Psoas muscle (tissue), 7 donors: ENCODE measurements at regions not wholly inside any gene's neighbourhood (a gene's known extent, or its start where the extent isn't known, plus 50 kb on each side); places are given as distances from the start of the nearest gene placed in this dataset.

Experiments
- ATAC-seq, 4 donors: fragments of 200-7000 bp; cut with Tn5 transposase; one replicate each; pipeline ENCODE4 v1.9.1; 2020; ENCODE audit warnings: moderate library complexity in 3 of 4, mild to moderate bottlenecking in 2 of 4
- DNase-seq, 2 donors: peaks; one replicate each; pipeline ENCODE4 v3.0.0-alpha.2; 2020
- H3K27ac ChIP-seq: fragments of 200-600 bp; one replicate; pipeline ENCODE4 v1.8.0; 2022
- H3K27me3 ChIP-seq, 3 donors: fragments of 200-600 bp in 1 of 3; one replicate each; pipeline versions ENCODE4 v1.6.1 to v1.8.0; 2013 to 2022; ENCODE audit warnings: low read length in 2 of 3, mild to moderate bottlenecking in 2 of 3, moderate library complexity in 1 of 3; ENCODE audit not compliant: insufficient read depth in 3 of 3
- H3K36me3 ChIP-seq, 2 donors: fragments of 200-600 bp in 1 of 2; one replicate each; pipeline versions ENCODE4 v1.6.1 to v1.8.0; 2013 to 2022; ENCODE audit warnings: low read depth in 1 of 2, mild to moderate bottlenecking in 1 of 2, moderate library complexity in 1 of 2; ENCODE audit not compliant: insufficient read depth in 1 of 2
- H3K4me1 ChIP-seq: fragments of 200-600 bp; one replicate; pipeline ENCODE4 v1.8.0; 2022
- H3K4me3 ChIP-seq: fragments of 200-600 bp; one replicate; pipeline ENCODE4 v1.8.0; 2022; ENCODE audit warnings: mild to moderate bottlenecking
- H3K9me3 ChIP-seq: fragments of 200-600 bp; one replicate; pipeline ENCODE4 v1.8.0; 2022
- WGBS, 3 donors: extraction: QIAGEN DNeasy Blood & Tissue Kit; methylation state at CpG; one replicate each; pipeline versions ENCODE4 v1.1.6 to v1.1.7; 2013; 5-methylcytosine and 5-hydroxymethylcytosine counted together
- intact Hi-C, 2 donors: fragments of 100-400 bp; cut with DNase I; formaldehyde crosslinking; loops; one replicate each; pipeline versions ENCODE4 v1.11.0 to v1.14.2; 2022
- TF ChIP-seq, protein P1 (sequence below): fragments of 200-600 bp; IDR thresholded peaks from one replicate; pipeline ENCODE4 v1.8.0; 2022; ENCODE audit warnings: antibody characterized with exemption
- donor health status: healthy with polysubstance abuse.
- donor health status: DM: no; HTN: no; CAD: no; lungs with moderate emphysema.
- donor health status: Bipolar disorder and iron deficiency.
- donor health status: healthy.
- donor health status: DM: yes; HTN: yes; CAD: no.
- donor health status: DM: no; HTN: no; CAD: no.
- donor health status: DM: yes; HTN: yes; CAD: no.

DNA sequence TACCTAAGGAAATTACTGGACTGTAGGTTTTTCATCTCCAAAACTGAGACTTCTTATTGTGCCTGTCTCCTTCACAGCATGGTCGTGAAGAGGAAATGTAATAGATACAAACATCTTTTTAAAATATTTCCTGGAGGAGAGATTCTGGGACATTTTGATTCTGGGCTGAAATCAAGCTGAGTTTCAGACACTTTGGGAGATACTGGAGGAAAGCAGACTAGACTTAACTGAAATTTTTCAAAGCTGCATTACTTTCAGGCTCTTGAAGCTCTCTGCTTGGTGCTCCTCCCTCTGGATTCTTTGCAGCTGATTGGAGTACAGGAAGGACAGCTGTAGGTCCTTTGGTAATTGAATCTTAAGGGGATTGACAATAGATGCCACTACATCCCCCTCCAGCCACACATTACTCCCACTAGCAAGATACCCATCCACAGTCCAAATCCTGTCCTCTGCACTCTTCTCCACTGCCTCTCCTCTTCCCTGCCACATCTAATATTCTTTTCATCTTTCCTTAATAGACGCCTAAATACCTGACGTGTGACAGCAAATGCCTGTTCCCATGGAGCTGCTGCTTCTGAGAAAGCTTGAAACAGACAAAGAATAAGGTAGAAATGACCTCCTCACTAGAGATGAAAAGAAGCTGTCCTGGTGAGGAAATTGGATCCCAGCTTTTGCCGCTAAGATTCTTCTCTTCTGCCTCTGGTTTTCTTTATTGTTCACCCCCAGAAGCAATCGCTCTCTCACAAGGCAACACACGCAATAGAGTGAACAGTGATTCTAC, 111.5 kb upstream of the PHYHIPL start:
- Histone ChIP-seq H3K4me1 (no peaks in the 10 kb centered on the region), H3K36me3 (no peaks in the 10 kb centered on the region), H3K4me3 (no peak overlapping the region), H3K27me3 (no peaks in the 10 kb centered on the region), H3K9me3 (no peaks in the 10 kb centered on the region), H3K27ac (no peak overlapping the region)
- TF ChIP-seq, protein P1, sequence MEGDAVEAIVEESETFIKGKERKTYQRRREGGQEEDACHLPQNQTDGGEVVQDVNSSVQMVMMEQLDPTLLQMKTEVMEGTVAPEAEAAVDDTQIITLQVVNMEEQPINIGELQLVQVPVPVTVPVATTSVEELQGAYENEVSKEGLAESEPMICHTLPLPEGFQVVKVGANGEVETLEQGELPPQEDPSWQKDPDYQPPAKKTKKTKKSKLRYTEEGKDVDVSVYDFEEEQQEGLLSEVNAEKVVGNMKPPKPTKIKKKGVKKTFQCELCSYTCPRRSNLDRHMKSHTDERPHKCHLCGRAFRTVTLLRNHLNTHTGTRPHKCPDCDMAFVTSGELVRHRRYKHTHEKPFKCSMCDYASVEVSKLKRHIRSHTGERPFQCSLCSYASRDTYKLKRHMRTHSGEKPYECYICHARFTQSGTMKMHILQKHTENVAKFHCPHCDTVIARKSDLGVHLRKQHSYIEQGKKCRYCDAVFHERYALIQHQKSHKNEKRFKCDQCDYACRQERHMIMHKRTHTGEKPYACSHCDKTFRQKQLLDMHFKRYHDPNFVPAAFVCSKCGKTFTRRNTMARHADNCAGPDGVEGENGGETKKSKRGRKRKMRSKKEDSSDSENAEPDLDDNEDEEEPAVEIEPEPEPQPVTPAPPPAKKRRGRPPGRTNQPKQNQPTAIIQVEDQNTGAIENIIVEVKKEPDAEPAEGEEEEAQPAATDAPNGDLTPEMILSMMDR, result no peak
- DNase-seq (no peak), ATAC-seq (no peak)
- intact Hi-C loops, result no loop called here
- 90 to 93% (median 91%) methylated on average over 6 of the region's 6 CpGs for WGBS, 3 donors

DNA sequence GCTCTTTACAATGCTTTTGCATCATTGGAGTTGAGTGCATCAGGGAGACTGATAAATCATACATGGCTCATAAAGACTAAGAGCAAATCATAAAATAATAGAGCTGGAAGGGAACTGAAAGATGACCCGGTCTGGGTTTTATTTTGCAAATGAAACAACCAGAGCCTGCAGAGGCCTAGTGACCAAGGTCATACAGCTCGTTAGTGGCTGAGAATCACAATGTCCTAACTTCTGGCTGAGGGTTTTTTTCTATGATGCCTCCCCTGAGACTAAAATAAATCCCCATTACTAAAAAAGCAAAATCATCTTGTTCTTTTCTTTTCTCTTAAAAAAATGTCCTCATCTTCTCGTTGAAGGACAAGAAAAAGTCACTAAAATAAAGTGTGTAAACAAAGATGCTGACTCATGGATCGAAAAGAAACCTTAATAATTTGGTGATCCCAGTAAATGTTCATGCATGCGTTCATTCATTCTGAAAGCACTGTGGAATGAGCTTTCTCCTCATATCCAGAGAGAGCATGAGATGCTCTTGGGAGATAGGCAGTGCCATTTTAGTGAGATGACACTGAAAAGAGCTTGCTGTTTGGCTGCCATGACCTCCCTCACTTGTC, 107.8 kb upstream of the PHYHIPL start:
- no peaks in the 10 kb centered on the region for H3K36me3 ChIP-seq
- no peak overlapping the region for H3K4me3 ChIP-seq
- H3K9me3 ChIP-seq, result no peaks in the 10 kb centered on the region
- intact Hi-C loops, result no loop called here
- TF ChIP-seq, protein P1, result no peak
- WGBS, 3 donors, result 37 to 51% (median 41%) methylated on average over 5 of the region's 5 CpGs
- DNase-seq, result no peak
- H3K27ac ChIP-seq, result no peak overlapping the region
- H3K4me1 ChIP-seq, result no peaks in the 10 kb centered on the region
- no peak for ATAC-seq
- no peaks in the 10 kb centered on the region for H3K27me3 ChIP-seq

DNA sequence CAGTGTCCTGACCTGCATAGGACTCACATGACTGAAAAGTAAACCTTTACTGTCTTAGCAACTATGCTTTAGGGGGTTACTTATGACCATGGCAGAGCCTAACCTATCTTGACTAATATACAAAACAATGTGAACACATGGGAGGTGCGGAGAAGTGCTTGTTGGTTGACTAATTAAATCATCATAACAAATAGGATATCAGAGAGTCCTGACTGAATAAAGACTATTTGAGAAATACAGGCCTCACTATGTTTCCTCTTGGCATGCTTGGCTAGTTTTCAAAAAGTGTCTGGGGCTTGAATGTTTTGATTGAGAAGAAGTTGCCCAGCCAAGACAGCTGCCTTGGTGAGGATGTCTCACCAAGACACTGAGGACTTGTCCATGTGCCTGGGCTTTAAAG, 104.4 kb upstream of the PHYHIPL start:
- Histone ChIP-seq H3K36me3 (no peaks in the 10 kb centered on the region), H3K4me1 (no peaks in the 10 kb centered on the region), H3K27ac (no peak overlapping the region), H3K9me3 (no peaks in the 10 kb centered on the region), H3K27me3 (no peaks in the 10 kb centered on the region), H3K4me3 (no peak overlapping the region)
- 89 to 94% (median 92%) methylated on average over 1 of the region's 1 CpG for WGBS, 3 donors
- TF ChIP-seq, protein P1, result no peak
- DNase-seq (no peak), ATAC-seq (no peak)
- intact Hi-C loops, result no loop called here

DNA sequence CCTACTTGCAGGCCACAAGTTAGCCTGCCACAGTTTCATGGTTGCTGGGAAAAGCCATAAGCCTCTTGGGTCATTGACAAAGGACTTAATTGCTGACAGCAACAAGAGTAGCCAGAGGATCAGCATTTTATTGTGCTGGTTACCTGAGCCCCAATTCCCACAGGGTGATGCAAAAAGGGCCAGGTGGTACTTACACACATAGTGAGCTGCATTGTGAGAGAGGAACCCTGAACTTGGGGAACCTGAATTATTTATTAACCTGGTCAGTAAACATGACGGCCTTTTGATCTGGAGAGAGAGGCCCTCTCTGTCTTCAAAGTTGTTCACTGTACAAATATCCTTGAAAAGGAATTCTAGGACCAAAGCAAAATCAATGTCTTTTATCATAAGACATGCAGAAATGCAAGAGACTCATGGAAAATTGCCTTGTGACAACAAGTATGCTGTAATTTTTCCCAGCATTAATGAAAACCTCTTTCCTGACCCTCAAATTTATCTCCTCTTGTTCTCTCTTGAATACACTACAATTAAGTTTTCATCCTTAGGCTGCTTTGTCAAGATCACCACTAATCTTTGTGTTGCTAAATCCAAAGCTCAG, 102.9 kb upstream of the PHYHIPL start:
- DNase-seq (no peak), ATAC-seq (no peak)
- H3K9me3 ChIP-seq, result no peaks in the 10 kb centered on the region
- H3K4me1 ChIP-seq, result no peaks in the 10 kb centered on the region
- no peaks in the 10 kb centered on the region for H3K27me3 ChIP-seq
- TF ChIP-seq, protein P1, result no peak
- no peak overlapping the region for H3K4me3 ChIP-seq
- no peak overlapping the region for H3K27ac ChIP-seq
- H3K36me3 ChIP-seq, result no peaks in the 10 kb centered on the region
- intact Hi-C loops, result no loop called here
- 90 to 97% (median 95%) methylated on average over 1 of the region's 1 CpG for WGBS, 3 donors
